ENCODE measurements at regions not wholly inside any gene's neighbourhood (a gene's known extent, or its start where the extent isn't known, plus 50 kb on each side); places are given as distances from the start of the nearest gene placed in this dataset.
"Not testable (repeated sequence)": the region's sequence is repeated elsewhere in the genome, so short reads cannot be mapped to it uniquely, and the experiment has no call there.

DNA sequence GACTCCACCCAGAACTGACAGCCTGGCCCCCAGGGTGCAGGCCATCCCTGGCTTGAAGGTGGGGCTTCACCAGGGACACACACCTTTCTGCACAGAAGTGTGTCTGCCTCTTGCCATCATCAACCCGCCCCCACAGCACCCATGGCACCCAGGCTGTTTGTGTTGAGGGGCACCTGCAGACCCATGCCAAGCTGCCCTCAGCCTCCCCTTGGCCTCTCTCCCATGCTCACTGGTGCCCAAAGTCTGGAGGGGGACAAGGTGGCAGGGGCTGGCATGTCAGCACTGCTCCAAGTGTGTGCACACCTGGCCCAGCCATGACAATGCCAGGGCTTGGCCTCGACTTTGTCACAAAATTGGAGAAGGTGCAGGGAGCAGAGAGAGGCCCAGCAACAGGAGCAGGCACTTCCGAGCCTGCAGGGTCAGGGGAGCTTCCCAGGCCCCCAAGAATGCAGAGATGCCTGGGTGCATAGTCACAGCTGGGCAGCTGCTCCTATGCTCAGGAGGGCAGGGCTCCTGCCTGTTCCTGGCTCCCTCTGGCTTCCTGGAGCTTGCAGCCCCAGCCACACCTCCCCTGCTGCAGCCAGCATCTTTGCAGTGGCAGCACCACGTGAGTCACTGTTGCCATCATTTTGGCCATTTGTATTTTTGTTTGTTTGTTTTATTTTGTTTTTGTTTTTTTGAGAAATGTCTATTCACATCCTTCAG is 280.6 kb upstream of the UBE2E3 start:
- DNase-seq (ENCODE audit: low spot score) = no peak
- 0 out of 2 replicates have a peak overlapping the region, but pooled peaks have one; percentile 0 for H3K27ac ChIP-seq
- ChIA-PET CTCF (interaction anchor here (0.7 kb wide), 1 partner anchor 359 kb away, joined by 3 read pairs; no protein-coding TSS in a partner anchor), POLR2A (ENCODE audit: low non-redundant PET) (no interaction called here)
- TF ChIP-seq CTCF (conservative IDR thresholded peaks at IDR 0.05; ENCODE audit: low read depth) = no peak

DNA sequence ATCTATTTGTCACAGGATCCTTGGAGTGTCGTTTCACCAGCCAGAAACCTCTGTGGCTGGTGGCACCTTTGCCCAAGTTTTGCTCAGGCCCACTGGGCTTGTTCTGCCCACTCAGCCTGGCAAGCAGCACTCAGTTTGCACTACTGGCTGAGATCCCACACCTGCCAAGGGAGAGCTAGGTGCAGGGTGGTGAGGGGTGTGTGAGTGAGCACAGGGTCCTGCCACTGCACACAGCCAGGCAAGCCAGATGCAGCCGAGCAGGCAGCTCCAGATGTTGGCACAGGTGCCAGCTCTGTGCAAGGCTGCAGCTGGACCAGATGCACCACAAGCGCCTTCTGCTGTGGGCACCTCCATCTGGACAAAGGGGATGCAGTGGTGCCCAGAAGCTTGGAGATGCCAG is 281.7 kb upstream of the UBE2E3 start:
- DNase-seq (ENCODE audit: low spot score) = no peak
- POLR2A ChIA-PET (ENCODE audit: low non-redundant PET) = no interaction called here
- no peak overlapping the region for H3K27ac ChIP-seq
- TF ChIP-seq CTCF (conservative IDR thresholded peaks at IDR 0.05; ENCODE audit: low read depth) = no peak
- CTCF ChIA-PET = no interaction called here

GRCh38 chr2:180695586-180696401 is 284.6 kb upstream of the UBE2E3 start:
- CTCF ChIA-PET = interaction anchor here (0.7 kb wide), 1 partner anchor 40 kb away, joined by 5 read pairs; no protein-coding TSS in a partner anchor
- DNase-seq (ENCODE audit: low spot score) = no peak
- POLR2A ChIA-PET (ENCODE audit: low non-redundant PET) = no interaction called here
- no peak overlapping the region for H3K27ac ChIP-seq
- no peak for TF ChIP-seq CTCF (conservative IDR thresholded peaks at IDR 0.05; ENCODE audit: low read depth)

- CTCF ChIA-PET = interaction anchor here (0.7 kb wide), 3 partner anchors 41 to 553 kb away, joined by 3 to 8 read pairs (median 5); no protein-coding TSS in a partner anchor
- no peak overlapping the region for H3K27ac ChIP-seq
- DNase-seq (ENCODE audit: low spot score) = no peak
- POLR2A ChIA-PET (ENCODE audit: low non-redundant PET) = no interaction called here
- no peak for TF ChIP-seq CTCF (conservative IDR thresholded peaks at IDR 0.05; ENCODE audit: low read depth)
Measured at GRCh38 chr2:180694445-180695421, 285.7 kb upstream of the UBE2E3 start.

GRCh38 chr2:180692322-180692721 is 288.1 kb upstream of the UBE2E3 start:
- CTCF ChIA-PET = interaction anchor here (0.6 kb wide), 1 partner anchor 291 kb away, joined by 3 read pairs; no protein-coding TSS in a partner anchor
- TF ChIP-seq CTCF (conservative IDR thresholded peaks at IDR 0.05; ENCODE audit: low read depth) = no peak
- peak; percentile 23 for DNase-seq (ENCODE audit: low spot score)
- POLR2A ChIA-PET (ENCODE audit: low non-redundant PET) = no interaction called here
- no peak overlapping the region for H3K27ac ChIP-seq

- POLR2A ChIA-PET (ENCODE audit: low non-redundant PET); DNase-seq (ENCODE audit: low spot score); H3K27ac ChIP-seq; CTCF ChIA-PET: not testable (repeated sequence)
Measured at GRCh38 chr2:180691855-180692223, 288.6 kb upstream of the UBE2E3 start.

DNA sequence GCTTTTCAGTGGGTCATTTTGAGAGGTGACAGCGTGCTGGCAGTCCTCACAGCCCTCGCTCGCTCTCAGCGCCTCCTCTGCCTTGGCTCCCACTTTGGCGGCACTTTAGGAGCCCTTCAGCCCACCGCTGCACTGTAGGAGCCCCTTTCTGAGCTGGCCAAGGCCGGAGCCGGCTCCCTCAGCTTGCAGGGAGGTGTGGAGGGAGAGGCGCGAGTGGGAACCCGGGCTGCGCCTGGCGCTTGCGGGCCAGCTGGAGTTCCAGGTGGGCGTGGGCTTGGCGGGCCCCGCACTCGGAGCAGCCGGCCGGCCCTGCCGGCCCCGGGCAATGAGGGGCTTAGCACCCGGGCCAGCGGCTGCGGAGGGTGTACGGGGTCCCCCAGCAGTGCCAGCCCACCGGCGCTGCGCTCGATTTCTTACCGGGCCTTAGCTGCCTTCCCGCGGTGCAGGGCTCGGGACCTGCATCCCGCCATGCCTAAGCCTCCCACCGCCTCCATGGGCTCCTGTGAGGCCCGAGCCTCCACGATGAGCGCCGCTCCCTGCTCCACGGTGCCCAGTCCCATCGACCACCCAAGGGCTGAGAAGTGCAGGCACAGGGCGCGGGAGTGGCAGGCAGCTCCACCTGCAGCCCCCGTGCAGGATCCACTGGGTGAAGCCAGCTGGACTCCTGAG is 289.1 kb upstream of the UBE2E3 start:
- H3K27ac ChIP-seq; DNase-seq (ENCODE audit: low spot score); POLR2A ChIA-PET (ENCODE audit: low non-redundant PET): not testable (repeated sequence)
- CTCF ChIA-PET = interaction anchor here (0.6 kb wide), 1 partner anchor 1619 kb away, joined by 3 read pairs; no protein-coding TSS in a partner anchor
